SU-DHL-6 (cell line): ENCODE measurements at regions not wholly inside any gene's neighbourhood (a gene's known extent, or its start where the extent isn't known, plus 50 kb on each side); places are given as distances from the start of the nearest gene placed in this dataset.

ENCODE experiments used
- CTCF ChIP-seq: fragments of 200-600 bp; sonication (generic); IDR thresholded peaks from one replicate; pipeline ENCODE4 v1.5.1; 2017; ENCODE audit warnings: antibody characterized with exemption, mild to moderate bottlenecking, low read length, moderate library complexity; ENCODE audit not compliant: insufficient read depth, poor library complexity, severe bottlenecking
- EZH2phosphoT487 ChIP-seq: fragments of 200-600 bp; sonication (generic), shearing (Covaris generic); conservative IDR thresholded peaks from 2 replicates; pipeline ENCODE4 v1.6.1; 2018; ENCODE audit warnings: mild to moderate bottlenecking, antibody characterized with exemption, low read length, moderate library complexity, mixed read lengths

- TF ChIP-seq CTCF (no peak), EZH2phosphoT487 (no peak)
These were observed 194.4 kb downstream of the QDPR start for GRCh38 chr4:17317526-17317925.
